HG02571 (cell line): ENCODE measurements at regions not wholly inside any gene's neighbourhood (a gene's known extent, or its start where the extent isn't known, plus 50 kb on each side); places are given as distances from the start of the nearest gene placed in this dataset.

ENCODE experiments used
- ATAC-seq: cut with Tn5 transposase; IDR thresholded peaks from one replicate; pipeline ENCODE4 v1.9.1; 2021; ENCODE audit warnings: mild to moderate bottlenecking, moderate library complexity; ENCODE audit not compliant: unreplicated experiment

GRCh38 chr10:44245601-44245938 lies 139.3 kb downstream of the CXCL12 start:
- ATAC-seq = no peak

DNA sequence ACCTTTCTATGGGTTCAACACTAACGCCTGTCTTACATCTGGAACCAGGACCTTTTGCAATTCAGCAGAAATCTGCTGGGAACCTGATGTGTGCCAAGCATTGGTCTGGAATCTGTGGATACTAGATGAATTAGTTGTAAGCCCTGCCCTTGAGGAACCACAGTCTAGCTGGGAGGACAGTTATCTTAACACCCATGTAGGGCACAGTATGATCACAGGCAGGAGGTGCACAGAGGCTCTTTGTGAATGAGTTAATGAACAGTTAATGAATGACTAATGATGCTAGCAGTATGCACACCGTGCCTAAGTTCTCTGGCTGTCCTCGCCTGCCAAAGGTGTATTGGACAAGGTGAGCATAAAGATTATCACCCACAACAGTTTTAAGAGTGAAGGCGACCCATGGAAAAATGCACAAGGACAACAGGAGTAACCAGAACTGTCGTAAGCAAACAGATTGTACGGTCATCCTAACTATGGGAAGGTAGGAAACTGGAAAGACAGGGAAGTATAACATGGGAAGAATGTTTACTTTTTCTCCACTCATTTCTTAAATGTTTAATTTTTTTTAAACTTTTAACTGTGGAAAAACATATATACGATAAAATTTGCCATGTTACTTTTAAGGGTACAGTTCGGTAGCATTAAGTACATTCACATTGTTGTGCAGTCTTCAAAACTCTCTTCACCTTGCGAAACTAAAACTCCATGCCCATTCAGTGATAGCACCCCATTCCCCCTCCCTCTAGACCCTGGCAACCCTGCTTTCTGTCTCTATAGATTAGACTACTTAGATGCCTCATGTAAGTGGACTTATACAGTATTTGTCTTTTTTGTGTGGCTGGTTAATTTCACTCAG lies 139.9 kb downstream of the CXCL12 start:
- no peak for ATAC-seq

DNA sequence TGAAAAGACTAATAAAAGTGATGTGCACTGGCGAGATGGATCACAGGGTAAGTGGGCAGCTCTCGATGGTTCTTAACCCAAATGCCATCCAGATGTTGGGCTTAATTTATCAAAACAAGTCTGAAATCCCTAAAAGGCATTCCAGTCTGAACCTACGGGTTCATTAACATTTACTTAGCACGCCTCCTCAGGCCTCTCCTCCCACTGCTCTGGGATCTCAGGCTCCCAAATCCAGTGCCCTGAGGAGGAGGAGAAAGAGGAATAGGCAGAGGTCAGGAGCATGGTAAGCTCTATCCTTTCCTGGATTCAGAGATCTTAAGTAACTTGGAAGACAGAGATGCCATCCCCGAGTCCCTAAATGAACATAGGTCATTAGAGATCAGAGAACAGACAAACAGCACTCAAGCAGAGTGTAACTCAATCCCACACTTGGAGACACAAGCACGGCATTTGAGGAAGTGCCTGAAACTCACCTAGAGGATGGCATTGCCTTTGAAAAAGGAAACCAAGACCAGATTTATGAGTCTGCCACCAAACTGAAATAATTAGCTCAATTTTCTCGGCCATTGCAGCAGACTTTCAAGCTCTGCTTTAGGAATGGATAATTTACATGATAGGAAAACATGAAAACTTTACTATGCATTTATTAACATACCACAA lies 140.9 kb downstream of the CXCL12 start:
- no peak for ATAC-seq

DNA sequence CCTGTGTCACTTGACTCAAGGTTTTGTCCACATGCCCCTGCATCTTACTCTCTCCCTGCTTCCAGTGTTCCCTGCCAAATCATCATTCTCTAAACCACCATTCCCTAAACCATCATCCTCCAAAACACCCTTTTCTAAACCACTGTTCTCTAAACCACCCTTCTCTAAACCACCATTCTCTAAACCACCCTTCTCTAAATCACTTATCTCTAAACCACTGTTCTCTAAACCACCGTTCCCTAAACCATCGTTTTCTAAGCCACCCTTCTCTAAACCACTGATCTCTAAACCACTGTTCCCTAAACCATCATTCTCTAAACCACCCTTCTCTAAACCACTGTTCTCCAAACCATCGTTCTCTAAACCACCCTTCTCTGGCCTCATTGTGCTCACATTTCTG lies 142.1 kb downstream of the CXCL12 start:
- ATAC-seq = no peak

DNA sequence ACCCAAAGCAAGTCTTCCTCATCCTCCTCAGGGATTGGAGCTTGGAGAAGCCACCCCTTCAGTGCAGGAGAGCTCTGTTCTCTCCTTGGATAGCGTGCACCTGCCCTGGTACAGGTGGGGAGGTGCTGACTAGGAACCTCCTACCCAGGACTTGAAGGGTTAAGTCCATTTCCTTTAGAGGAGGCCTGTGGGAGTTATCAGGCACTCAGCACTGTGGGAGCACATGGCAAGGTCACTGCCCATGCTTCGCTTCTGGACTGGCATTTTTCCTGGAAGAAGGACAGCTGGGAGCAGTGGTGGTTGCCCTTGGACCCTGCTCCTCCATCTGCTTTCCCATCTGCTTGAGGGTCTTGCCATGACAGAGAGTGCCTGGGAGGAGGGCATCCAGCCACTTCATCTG lies 142.8 kb downstream of the CXCL12 start:
- no peak for ATAC-seq

DNA sequence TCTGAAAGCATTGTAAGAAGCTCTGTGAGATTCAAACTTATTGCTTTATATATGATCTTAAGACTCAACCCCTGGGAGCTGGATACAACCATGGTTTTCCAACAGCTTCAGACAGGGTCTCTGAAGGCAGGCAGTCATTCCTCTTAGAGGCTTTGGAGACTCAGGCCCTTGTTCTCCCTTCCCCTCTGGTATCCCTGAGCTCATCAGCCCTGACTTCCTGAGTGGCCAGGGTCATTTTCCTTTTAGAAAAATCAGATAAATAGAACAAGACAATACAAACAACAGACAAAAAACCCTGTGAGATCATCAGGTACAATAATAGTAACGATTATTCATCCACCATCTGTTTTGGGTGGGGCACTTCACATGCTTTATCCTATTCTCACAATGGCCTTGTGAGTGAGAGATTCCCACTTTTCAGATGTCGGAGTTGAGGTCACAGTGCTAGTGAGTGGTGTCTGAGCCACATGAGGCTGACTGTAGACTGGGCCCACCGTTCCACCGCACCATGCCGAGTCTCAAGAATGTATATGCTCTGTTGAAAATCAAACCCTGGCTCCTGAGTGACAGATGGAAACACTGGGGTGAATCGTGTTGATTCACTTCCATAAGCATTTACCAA lies 144.2 kb downstream of the CXCL12 start:
- ATAC-seq = no peak

- no peak for ATAC-seq
Measured at GRCh38 chr10:44238212-44238611, 146.7 kb downstream of the CXCL12 start.

DNA sequence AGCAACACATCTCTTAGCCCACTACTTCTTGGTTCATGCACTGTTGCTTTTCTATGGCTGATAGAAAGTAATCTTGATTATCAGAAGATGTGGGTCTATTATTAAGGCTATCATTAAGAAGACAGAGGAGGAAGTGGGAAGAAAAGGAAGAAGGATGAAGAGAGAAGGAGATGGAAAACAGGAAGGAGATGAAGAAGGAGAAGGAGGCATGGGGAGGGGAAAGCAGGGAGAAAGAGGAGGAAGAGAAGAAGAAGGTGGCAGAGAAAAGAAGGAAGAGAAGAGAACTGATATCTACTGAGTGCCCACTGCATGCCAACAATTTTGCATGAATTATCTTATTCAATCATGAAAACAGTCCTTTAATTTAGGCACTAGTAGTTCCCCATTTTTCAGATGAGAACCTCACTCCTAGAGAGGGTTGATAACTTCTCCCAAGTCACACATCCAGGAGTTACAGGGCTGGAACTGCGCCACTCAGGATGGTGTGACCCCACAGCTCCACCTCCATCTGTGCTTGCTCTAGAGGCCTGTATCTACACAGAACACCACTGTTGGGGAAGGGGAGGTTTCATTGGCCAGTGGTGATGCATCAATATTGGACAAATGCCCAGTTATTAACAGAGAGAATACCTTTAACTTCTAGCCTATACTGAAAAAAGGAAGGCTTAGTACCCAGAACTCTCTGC lies 147.4 kb downstream of the CXCL12 start:
- no peak for ATAC-seq

- no peak for ATAC-seq
Measured at GRCh38 chr10:44235363-44235762, 149.5 kb downstream of the CXCL12 start.

DNA sequence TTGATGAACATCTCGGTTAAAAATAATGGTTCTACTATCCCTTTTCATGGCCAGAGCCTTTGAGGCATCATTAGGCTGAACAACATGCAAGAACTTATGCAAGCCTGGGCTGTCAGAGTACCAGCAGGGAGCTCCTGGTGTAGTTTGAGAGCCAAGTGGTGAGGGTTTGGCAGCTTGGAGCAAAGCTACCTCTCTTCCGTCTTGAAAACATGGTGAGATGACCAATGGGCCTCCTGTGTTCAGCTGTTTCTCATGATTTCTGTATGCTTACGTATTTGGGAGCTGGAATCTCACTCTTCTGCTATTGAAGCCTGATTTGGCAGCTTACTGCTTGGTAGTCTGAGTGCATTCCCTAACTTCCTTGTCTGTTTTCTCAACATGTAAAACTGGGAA lies 150.4 kb downstream of the CXCL12 start:
- no peak for ATAC-seq

GRCh38 chr10:44233561-44234482 lies 151.1 kb downstream of the CXCL12 start:
- no peak for ATAC-seq

GRCh38 chr10:44217274-44217820 lies 167.6 kb downstream of the CXCL12 start:
- ATAC-seq = no peak

DNA sequence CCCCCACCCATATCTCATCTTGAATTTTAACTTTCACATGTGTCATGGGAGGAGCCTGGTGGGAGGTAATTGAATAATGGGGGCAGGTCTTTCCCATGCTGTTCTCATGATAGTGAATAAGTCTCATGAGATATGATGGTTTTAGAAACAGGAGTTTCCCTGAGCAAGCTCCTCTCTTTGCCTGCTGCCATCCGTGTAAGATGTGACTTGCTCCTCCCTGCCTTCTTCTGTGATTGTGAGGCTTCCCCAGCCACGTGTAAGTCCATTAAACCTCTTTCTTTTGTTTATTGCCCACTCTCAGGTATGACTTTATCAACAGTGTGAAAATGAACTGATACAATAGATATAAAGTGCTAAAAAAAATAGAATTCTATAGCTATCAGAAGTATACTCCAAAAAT lies 168.8 kb downstream of the CXCL12 start:
- no peak for ATAC-seq

- no peak for ATAC-seq
Measured at GRCh38 chr10:44209811-44210210, 175.1 kb downstream of the CXCL12 start.

GRCh38 chr10:44207160-44207559 lies 177.7 kb downstream of the CXCL12 start:
- no peak for ATAC-seq

DNA sequence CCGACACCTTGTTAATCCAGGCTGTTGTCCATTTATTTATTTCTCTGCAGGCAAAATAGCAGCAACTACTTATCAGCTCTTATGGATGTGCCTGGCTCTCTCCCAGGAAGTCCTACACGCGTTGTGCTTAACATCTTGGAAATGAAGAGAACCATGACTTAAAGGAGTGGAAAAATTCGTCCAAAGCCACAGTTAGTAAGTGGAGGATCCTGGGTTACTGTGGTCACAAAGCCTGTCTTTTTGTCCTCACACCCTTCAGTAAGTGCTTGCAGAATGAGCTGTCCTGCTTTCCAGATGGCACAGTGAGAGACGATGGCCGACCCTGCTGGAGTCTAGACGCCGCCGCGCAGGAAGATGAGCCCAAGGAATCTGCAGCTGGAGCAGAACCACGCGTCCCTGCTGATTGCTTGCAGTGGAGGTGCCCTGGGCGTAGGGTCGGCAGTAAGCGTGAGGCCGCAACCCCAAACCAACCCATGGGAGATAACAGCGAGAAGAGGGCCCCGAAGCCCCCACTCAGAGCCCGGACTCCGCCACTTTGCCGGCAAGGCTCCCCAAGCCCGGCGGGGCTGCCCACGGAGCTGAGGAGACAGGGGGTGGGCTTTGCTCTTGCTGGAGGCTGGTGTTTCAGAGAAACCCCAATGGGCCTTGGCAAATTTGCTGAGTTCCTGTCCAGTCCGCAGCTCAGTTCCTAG lies 178.6 kb downstream of the CXCL12 start:
- ATAC-seq = no peak

DNA sequence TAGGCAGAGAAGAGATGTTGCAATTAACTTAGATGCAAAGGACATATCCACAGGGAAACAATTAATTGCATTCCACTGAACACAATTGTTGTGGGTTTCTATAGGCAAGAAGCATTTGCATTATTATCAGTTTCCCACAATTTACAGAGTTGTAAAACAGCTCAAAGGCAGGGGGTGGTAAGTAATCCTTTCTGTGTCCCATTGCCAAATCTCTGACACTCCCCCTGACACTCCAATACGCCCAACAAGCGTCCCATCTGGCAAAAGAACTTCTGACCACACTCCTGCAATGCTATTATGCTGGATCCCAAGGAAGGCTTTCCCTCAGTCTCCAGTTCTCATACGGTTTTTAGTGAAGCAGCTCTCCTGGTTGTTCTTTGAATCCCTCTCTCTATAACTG lies 179.8 kb downstream of the CXCL12 start:
- ATAC-seq = no peak

- ATAC-seq = no peak
Measured at GRCh38 chr10:44203535-44203934, 181.4 kb downstream of the CXCL12 start.

- no peak for ATAC-seq
Measured at GRCh38 chr10:44202952-44203351, 181.9 kb downstream of the CXCL12 start.

GRCh38 chr10:44201656-44202055 lies 183.2 kb downstream of the CXCL12 start:
- no peak for ATAC-seq
